Fibroblast of lung (primary cell): ENCODE measurements at regions not wholly inside any gene's neighbourhood (a gene's known extent, or its start where the extent isn't known, plus 50 kb on each side); places are given as distances from the start of the nearest gene placed in this dataset.

ENCODE experiments used
- DNase-seq, 2 donors: peaks; one replicate each; pipeline versions ENCODE4 v3.0.0 to v3.0.0-alpha.2; 2010; ENCODE audit warnings: low read depth in 2 of 2
- H2AFZ ChIP-seq: 2 replicates; pipeline ENCODE4 v1.5.1; 2012; ENCODE audit warnings: low read length, control low read depth, inconsistent platforms
- H3K27ac ChIP-seq: 2 replicates; pipeline ENCODE4 v1.5.1; 2011; ENCODE audit warnings: low read length, control low read depth; ENCODE audit not compliant: insufficient read depth
- H3K27me3 ChIP-seq: 2 replicates; pipeline ENCODE4 v1.5.1; 2011; ENCODE audit warnings: mild to moderate bottlenecking, low read length; ENCODE audit not compliant: control insufficient read depth, insufficient read depth
- H3K36me3 ChIP-seq: 2 replicates; pipeline ENCODE4 v1.5.1; 2011; ENCODE audit warnings: low read length; ENCODE audit not compliant: control insufficient read depth, insufficient read depth
- H3K4me1 ChIP-seq: 2 replicates; pipeline ENCODE4 v1.5.1; 2011; ENCODE audit warnings: low read length; ENCODE audit not compliant: control insufficient read depth, insufficient read depth; ENCODE audit errors: extremely low read depth
- H3K4me2 ChIP-seq: 2 replicates; pipeline ENCODE4 v1.5.1; 2011; ENCODE audit warnings: low read length, control low read depth; ENCODE audit not compliant: insufficient read depth; ENCODE audit errors: extremely low read depth
- H3K4me3 ChIP-seq, 4 experiments: fragments of 200-600 bp in 1 of 4; sonication (generic) in 1 of 4; replicated peaks in 1 of 4; 2 replicates each; pipeline ENCODE4 v1.5.1; 2011 to 2016; ENCODE audit warnings: low read length in 4 of 4, low read depth in 3 of 4, mild to moderate bottlenecking in 3 of 4, control low read depth in 2 of 4, inconsistent platforms in 1 of 4, mixed read lengths in 1 of 4; ENCODE audit not compliant: insufficient read depth in 1 of 4; ENCODE audit errors: control extremely low read depth in 1 of 4
- H3K79me2 ChIP-seq: 2 replicates; pipeline ENCODE4 v1.5.1; 2012; ENCODE audit warnings: mild to moderate bottlenecking, low read length, inconsistent platforms; ENCODE audit not compliant: control insufficient read depth, insufficient read depth
- H3K9ac ChIP-seq: 2 replicates; pipeline ENCODE4 v1.5.1; 2011; ENCODE audit warnings: mild to moderate bottlenecking, low read length, control low read depth; ENCODE audit not compliant: insufficient read depth
- H3K9me3 ChIP-seq: 2 replicates; pipeline ENCODE4 v1.5.1; 2012; ENCODE audit warnings: low read depth, low read length; ENCODE audit not compliant: control insufficient read depth, insufficient read depth
- H4K20me1 ChIP-seq: 2 replicates; pipeline ENCODE4 v1.5.1; 2011; ENCODE audit warnings: low read length; ENCODE audit not compliant: control insufficient read depth, insufficient read depth; ENCODE audit errors: extremely low read depth
- CTCF ChIP-seq, 2 donors: IDR thresholded peaks in 1 of 2; conservative IDR thresholded peaks in 1 of 2; 1 replicate in 1 of 2; 2 replicates in 1 of 2; pipeline ENCODE4 v1.5.1; 2011 to 2012; ENCODE audit warnings: low read length in 2 of 2, control low read depth in 1 of 2, inconsistent platforms in 1 of 2, low read depth in 1 of 2, mild to moderate bottlenecking in 1 of 2
- EZH2 ChIP-seq: IDR thresholded peaks from 2 replicates; pipeline ENCODE4 v1.5.1; 2012; ENCODE audit warnings: low read length, control low read depth, mild to moderate bottlenecking; ENCODE audit errors: missing control alignments

- Histone ChIP-seq H3K27ac (no peak overlapping the region), H3K9me3 (no peaks in the 10 kb centered on the region), H3K4me1 (no peaks in the 10 kb centered on the region), H3K4me2 (no peak overlapping the region), H4K20me1 (no peaks in the 10 kb centered on the region), H3K79me2 (no peaks in the 10 kb centered on the region), H3K36me3 (no peaks in the 10 kb centered on the region), H3K4me3 (no peak overlapping the region), H3K27me3 (no peaks in the 10 kb centered on the region), H3K9ac (no peak overlapping the region), H2AFZ (no peak overlapping the region)
- no peak for TF ChIP-seq EZH2
- no peak for TF ChIP-seq CTCF (conservative IDR thresholded peaks at IDR 0.05 in 1 of 2, IDR thresholded peaks at IDR 0.05 in 1 of 2; ENCODE audit: low read depth in 1 of 2, low read length in 2 of 2)
- DNase-seq: no peak
Observed at GRCh38 chr6:140300331-140300730, 925.9 kb upstream of the CITED2 start.

GRCh38 chr6:140289186-140289585 is 914.7 kb upstream of the CITED2 start:
- H3K9ac ChIP-seq: no peak overlapping the region
- H4K20me1 ChIP-seq: no peaks in the 10 kb centered on the region
- no peak overlapping the region for H2AFZ ChIP-seq
- DNase-seq: no peak
- H3K4me3 ChIP-seq: no peak overlapping the region
- H3K79me2 ChIP-seq: no peaks in the 10 kb centered on the region
- H3K9me3 ChIP-seq: no peaks in the 10 kb centered on the region
- no peaks in the 10 kb centered on the region for H3K27me3 ChIP-seq
- H3K4me2 ChIP-seq: no peak overlapping the region
- H3K4me1 ChIP-seq: no peaks in the 10 kb centered on the region
- no peak overlapping the region for H3K27ac ChIP-seq
- TF ChIP-seq EZH2: no peak
- no peak for TF ChIP-seq CTCF (conservative IDR thresholded peaks at IDR 0.05 in 1 of 2, IDR thresholded peaks at IDR 0.05 in 1 of 2; ENCODE audit: low read depth in 1 of 2, low read length in 2 of 2)
- no peaks in the 10 kb centered on the region for H3K36me3 ChIP-seq

GRCh38 chr6:140285998-140286690 is 911.7 kb upstream of the CITED2 start:
- TF ChIP-seq EZH2 (no peak), CTCF (conservative IDR thresholded peaks at IDR 0.05 in 1 of 2, IDR thresholded peaks at IDR 0.05 in 1 of 2; ENCODE audit: low read depth in 1 of 2, low read length in 2 of 2) (no peak)
- Histone ChIP-seq H4K20me1 (no peaks in the 10 kb centered on the region), H3K27ac (no peak overlapping the region), H3K9ac (no peak overlapping the region), H3K4me3 (no peak overlapping the region), H3K79me2 (no peaks in the 10 kb centered on the region), H3K4me1 (no peaks in the 10 kb centered on the region), H3K36me3 (no peaks in the 10 kb centered on the region), H2AFZ (no peak overlapping the region), H3K4me2 (no peak overlapping the region), H3K27me3 (no peaks in the 10 kb centered on the region), H3K9me3 (no peaks in the 10 kb centered on the region)
- no peak for DNase-seq
